Heart left ventricle (tissue), 16 donors: ENCODE measurements at regions not wholly inside any gene's neighbourhood (a gene's known extent, or its start where the extent isn't known, plus 50 kb on each side); places are given as distances from the start of the nearest gene placed in this dataset.

ENCODE experiments used
- ATAC-seq, 4 donors: fragments of 200-7000 bp; cut with Tn5 transposase; one replicate each; pipeline ENCODE4 v1.9.1; 2020 to 2022; ENCODE audit warnings: moderate library complexity in 4 of 4, mild to moderate bottlenecking in 3 of 4, moderate number of reproducible peaks in 1 of 4
- DNase-seq, 5 donors: peaks; one replicate each; pipeline ENCODE4 v3.0.0-alpha.2; 2020
- H3K27ac ChIP-seq, 12 donors: fragments of 200-600 bp; sonication (generic) in 4 of 12; one replicate each; pipeline versions ENCODE4 v1.5.0 to v1.8.0; 2016 to 2022; ENCODE audit warnings: mild to moderate bottlenecking in 2 of 12
- H3K27me3 ChIP-seq, 9 donors: fragments of 200-600 bp; sonication (generic) in 2 of 9; one replicate each; pipeline versions ENCODE4 v1.5.1 to v1.8.0; 2016 to 2022; ENCODE audit warnings: mild to moderate bottlenecking in 3 of 9
- H3K36me3 ChIP-seq, 9 donors: fragments of 200-600 bp; sonication (generic) in 2 of 9; one replicate each; pipeline versions ENCODE4 v1.5.0 to v1.8.0; 2018 to 2022; ENCODE audit warnings: mild to moderate bottlenecking in 2 of 9
- H3K4me1 ChIP-seq, 12 donors: fragments of 200-600 bp; sonication (generic) in 4 of 12; one replicate each; pipeline versions ENCODE4 v1.5.0 to v1.8.0; 2016 to 2022; ENCODE audit warnings: mild to moderate bottlenecking in 3 of 12
- H3K4me3 ChIP-seq, 12 donors: fragments of 200-600 bp; sonication (generic) in 4 of 12; one replicate each; pipeline versions ENCODE4 v1.5.0 to v1.8.0; 2017 to 2022; ENCODE audit warnings: mild to moderate bottlenecking in 9 of 12, moderate library complexity in 4 of 12
- H3K9me3 ChIP-seq, 12 donors: fragments of 200-600 bp; sonication (generic) in 4 of 12; one replicate each; pipeline versions ENCODE4 v1.5.0 to v1.8.0; 2016 to 2022; ENCODE audit warnings: mild to moderate bottlenecking in 1 of 12
- POLR2A ChIP-seq, 2 donors: fragments of 450-650 bp; IDR thresholded peaks; one replicate each; pipeline ENCODE4 v1.6.1; 2017; ENCODE audit warnings: antibody characterized with exemption in 2 of 2, mild to moderate bottlenecking in 2 of 2, moderate library complexity in 2 of 2
- WGBS, 4 donors: extraction: QIAGEN DNeasy Blood & Tissue Kit in 2 of 4; methylation state at CpG; one replicate each; pipeline versions ENCODE4 v1.1.5 to v1.1.7; 2013 to 2018; 5-methylcytosine and 5-hydroxymethylcytosine counted together
- intact Hi-C, 10 donors: fragments of 100-400 bp; cut with DNase I; formaldehyde crosslinking; loops; one replicate each; pipeline versions ENCODE4 v1.11.1 to v1.14.2; 2022
- TF ChIP-seq, protein P1 (sequence below), 12 donors: fragments of 200-600 bp; sonication (generic) in 4 of 12; IDR thresholded peaks; one replicate each; pipeline versions ENCODE4 v1.5.0 to v1.8.0; 2018 to 2022; ENCODE audit warnings: antibody characterized with exemption in 12 of 12, mild to moderate bottlenecking in 5 of 12
- donor health status: ischemic (EF 13 %, LVEDD 7.1; RV severe dilation, severe dysfunction).
- donor health status: healthy with polysubstance abuse.
- donor health status: DM: no; HTN: yes; CAD: no.
- donor health status: DM: no; HTN: no; CAD: no.
- donor health status: ischemic (EF 25% LVEDD 6.9; RV normal size, moderate dysfunction).
- donor health status: ischemic (EF 25% LVEDD 5.7; RV mildly dilated, moderate dysfunction).
- donor health status: healthy.
- donor health status: DM: yes; HTN: yes; CAD: no.
- donor health status: ischemic (EF 35%, LVEDD 5.7; RV mildly dilated, moderate dysfunction).
- donor health status: nonischemic (EF 11% LVEDD 7.7; RV severe dilation, severe dysfunction).
- donor health status: DM: yes; HTN: yes; CAD: no.
- donor health status: PGD.
- donor health status: ischemic (EF 29% LVEDD 5.4; RV normal size, mild dysfunction).
- donor health status: nonischemic (EF 23%, LVEDD 6.1; RV moderate dilation, normal function).

DNA sequence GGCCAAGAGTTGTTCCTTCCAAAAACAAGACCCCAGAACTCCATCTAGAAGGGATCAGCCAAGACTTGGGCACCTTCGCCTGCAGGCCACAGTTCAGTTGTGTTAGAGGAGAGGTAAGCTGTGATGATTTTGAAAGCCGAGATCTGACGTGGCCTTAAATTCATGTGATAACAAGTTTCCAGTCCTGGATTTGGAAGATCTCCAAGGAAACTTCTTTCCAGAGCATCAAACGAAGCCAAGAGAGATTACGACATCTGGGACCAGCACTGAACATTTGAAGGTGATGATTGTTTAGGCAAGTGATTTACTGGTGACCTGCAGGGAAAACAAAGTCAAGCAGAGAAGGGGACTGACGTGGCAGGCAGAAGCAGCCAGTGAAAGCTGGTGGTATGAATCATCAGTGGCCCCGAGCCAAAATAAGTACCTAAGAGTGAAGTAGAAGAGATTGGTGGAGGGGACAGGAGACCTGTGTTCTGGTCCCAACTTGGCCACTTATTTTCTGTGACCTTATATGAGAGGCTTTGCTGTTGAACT lies 339.0 kb upstream of the PROK2 start:
- ATAC-seq, result peak; percentile 65 to 95 (median 90)
- peaks cover 0 to 26% (median under 1%) of the 10 kb centered on the region in 12 donors for H3K4me1 ChIP-seq
- no peaks in the 10 kb centered on the region for H3K27me3 ChIP-seq
- TF ChIP-seq, protein P1, sequence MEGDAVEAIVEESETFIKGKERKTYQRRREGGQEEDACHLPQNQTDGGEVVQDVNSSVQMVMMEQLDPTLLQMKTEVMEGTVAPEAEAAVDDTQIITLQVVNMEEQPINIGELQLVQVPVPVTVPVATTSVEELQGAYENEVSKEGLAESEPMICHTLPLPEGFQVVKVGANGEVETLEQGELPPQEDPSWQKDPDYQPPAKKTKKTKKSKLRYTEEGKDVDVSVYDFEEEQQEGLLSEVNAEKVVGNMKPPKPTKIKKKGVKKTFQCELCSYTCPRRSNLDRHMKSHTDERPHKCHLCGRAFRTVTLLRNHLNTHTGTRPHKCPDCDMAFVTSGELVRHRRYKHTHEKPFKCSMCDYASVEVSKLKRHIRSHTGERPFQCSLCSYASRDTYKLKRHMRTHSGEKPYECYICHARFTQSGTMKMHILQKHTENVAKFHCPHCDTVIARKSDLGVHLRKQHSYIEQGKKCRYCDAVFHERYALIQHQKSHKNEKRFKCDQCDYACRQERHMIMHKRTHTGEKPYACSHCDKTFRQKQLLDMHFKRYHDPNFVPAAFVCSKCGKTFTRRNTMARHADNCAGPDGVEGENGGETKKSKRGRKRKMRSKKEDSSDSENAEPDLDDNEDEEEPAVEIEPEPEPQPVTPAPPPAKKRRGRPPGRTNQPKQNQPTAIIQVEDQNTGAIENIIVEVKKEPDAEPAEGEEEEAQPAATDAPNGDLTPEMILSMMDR (IDR thresholded peaks at IDR 0.05), result no peak
- TF ChIP-seq POLR2A (IDR thresholded peaks at IDR 0.05), result no peak
- intact Hi-C loops, result no loop called here
- 29 to 48% (median 30%) methylated on average over 7 of the region's 7 CpGs for WGBS, 4 donors
- DNase-seq, result peak in 4 of 5 donors; percentile 39 to 86 (median 47)
- no peaks in the 10 kb centered on the region for H3K36me3 ChIP-seq
- no peak overlapping the region for H3K4me3 ChIP-seq
- no peaks in the 10 kb centered on the region for H3K9me3 ChIP-seq
- H3K27ac ChIP-seq, result peak overlapping the region in 3 of 12 donors; percentile 7 to 45 (median 18)

DNA sequence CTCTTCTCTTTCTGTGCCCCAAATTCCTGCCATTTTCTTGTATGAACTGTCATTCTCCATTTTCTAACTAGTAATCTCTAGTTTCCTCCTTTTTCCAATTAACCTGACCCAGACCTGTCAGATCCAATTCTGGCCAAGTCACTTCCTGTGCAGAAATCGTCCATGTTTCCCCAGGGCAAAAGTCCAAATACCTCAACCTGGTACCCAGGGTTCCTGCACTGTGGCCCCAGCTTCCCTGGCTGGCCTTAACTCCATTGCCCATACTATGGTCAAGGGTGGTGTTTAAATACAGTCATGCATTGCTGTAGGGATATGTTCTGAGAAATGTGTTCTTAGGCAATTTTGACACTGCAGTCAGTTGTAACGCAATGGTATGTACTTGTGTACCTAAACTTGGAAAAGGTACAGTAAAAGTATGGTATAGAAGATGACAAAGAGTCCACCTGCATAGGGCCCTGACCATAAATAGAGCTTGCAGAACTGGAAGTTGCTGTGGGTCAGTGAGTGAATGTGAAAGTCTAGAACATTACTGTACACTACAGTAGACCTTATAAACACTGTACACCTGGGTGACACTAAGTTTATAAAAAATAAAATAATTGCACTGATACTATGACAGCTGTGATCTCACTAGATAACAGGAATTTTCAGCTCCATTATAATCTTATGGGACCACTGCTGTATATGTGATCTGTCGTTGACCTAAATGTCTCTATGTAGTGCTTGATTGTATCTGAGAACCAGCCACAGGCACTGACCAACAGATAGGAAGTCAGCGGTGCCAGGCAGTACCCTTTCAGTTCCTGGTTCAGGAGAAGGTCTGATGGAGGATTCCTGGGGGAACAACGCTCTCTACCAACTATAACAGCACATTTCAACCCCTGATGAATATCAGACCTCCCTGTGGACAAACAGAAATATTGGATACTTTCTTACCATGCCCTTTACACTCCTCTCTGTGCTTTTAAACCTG lies 336.1 kb upstream of the PROK2 start:
- H3K27ac ChIP-seq, result no peak overlapping the region
- ATAC-seq (no peak), DNase-seq (no peak)
- H3K4me3 ChIP-seq, result no peak overlapping the region
- H3K36me3 ChIP-seq, result no peaks in the 10 kb centered on the region
- intact Hi-C loops, result no loop called here
- 80 to 84% (median 81%) methylated on average over 5 of the region's 5 CpGs for WGBS, 4 donors
- TF ChIP-seq, protein P1 (IDR thresholded peaks at IDR 0.05), result no peak
- no peak for TF ChIP-seq POLR2A (IDR thresholded peaks at IDR 0.05)
- H3K4me1 ChIP-seq, result peaks cover 0 to 9% (median 0%) of the 10 kb centered on the region in 12 donors
- no peaks in the 10 kb centered on the region for H3K9me3 ChIP-seq
- no peaks in the 10 kb centered on the region for H3K27me3 ChIP-seq

DNA sequence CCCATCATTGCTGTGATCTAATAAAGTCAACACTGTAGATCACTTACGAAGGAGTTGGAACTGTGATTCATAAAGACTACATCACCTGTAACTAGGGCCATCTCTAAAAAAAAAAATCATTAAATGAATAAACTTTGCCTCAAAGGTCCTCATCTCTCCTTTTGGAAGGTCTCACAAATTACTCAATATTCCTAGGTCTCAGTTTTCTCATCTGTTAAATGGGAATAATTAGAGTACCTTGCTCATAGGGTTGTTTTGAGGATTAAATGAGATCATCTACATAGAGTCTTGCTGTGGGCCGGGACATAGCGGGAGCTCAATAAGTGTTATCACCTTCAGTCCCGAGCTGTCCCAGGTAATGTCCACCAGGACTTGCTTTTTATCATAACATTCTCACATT lies 335.1 kb upstream of the PROK2 start:
- Histone ChIP-seq H3K27ac (no peak overlapping the region), H3K4me3 (no peak overlapping the region), H3K9me3 (no peaks in the 10 kb centered on the region), H3K36me3 (no peaks in the 10 kb centered on the region), H3K4me1 (peaks cover 0 to 8% (median 0%) of the 10 kb centered on the region in 12 donors), H3K27me3 (no peaks in the 10 kb centered on the region)
- no peak for TF ChIP-seq POLR2A (IDR thresholded peaks at IDR 0.05)
- TF ChIP-seq, protein P1 (IDR thresholded peaks at IDR 0.05), result no peak
- ATAC-seq, result no peak
- WGBS, 4 donors, result 91 to 98% (median 98%) methylated on average over 4 of the region's 4 CpGs
- no peak for DNase-seq
- intact Hi-C loops, result no loop called here

DNA sequence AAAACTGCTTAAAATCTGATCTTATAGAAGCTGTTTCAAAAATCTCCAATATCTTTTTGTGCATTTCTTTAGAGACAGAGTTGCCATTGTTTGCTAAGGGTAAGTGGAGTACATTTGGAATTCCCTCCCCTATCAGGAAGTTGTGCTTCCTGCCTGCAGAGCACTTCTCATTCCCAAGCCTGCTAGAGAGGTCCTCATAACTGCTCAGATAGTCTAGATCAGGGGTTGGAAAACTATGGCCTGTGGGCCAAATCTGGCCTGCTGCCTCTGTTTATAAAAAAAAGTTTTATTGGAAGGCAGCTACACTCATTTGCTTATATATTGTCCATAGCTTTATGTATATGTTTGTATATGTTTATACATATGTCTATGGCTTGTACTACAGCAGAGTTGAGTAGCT lies 333.7 kb upstream of the PROK2 start:
- Histone ChIP-seq H3K36me3 (no peaks in the 10 kb centered on the region), H3K4me3 (no peak overlapping the region), H3K4me1 (peaks cover 0 to 6% (median 0%) of the 10 kb centered on the region in 12 donors), H3K27me3 (no peaks in the 10 kb centered on the region), H3K27ac (no peak overlapping the region), H3K9me3 (no peaks in the 10 kb centered on the region)
- DNase-seq (no peak), ATAC-seq (no peak)
- intact Hi-C loops, result no loop called here
- TF ChIP-seq POLR2A (IDR thresholded peaks at IDR 0.05), result no peak
- TF ChIP-seq, protein P1 (IDR thresholded peaks at IDR 0.05), result no peak
